Activated T-helper 2 cell treated with anti-CD3 and anti-CD28 coated beads, Interferon-gamma antibody, Interleukin-2, Interleukin-4, amounts not matched to agents 10 μg/mL and 5 μg/mL and 100 μg/mL, durations not matched to agents 14 hours and 24 hours and 36 hours (primary cell): ENCODE measurements at regions not wholly inside any gene's neighbourhood (a gene's known extent, or its start where the extent isn't known, plus 50 kb on each side); places are given as distances from the start of the nearest gene placed in this dataset.
A peak's percentile ranks its signal among the peaks of the same experiment; 100 is the strongest.

Experiments used
- DNase-seq: peaks from one replicate; pipeline ENCODE4 v3.0.0; 2021; ENCODE audit warnings: low spot score
- H3K27ac Mint-ChIP-seq: one replicate; pipeline ENCODE4 v1.8.0; 2021; ENCODE audit warnings: mixed read lengths
- H3K27me3 Mint-ChIP-seq: one replicate; pipeline ENCODE4 v1.8.0; 2021; ENCODE audit warnings: low read depth, mixed read lengths
- H3K36me3 Mint-ChIP-seq: one replicate; pipeline ENCODE4 v1.8.0; 2021; ENCODE audit warnings: low read depth, mixed read lengths
- H3K4me1 Mint-ChIP-seq: one replicate; pipeline ENCODE4 v1.8.0; 2021; ENCODE audit warnings: low read depth, mixed read lengths
- H3K4me3 Mint-ChIP-seq: one replicate; pipeline ENCODE4 v1.8.0; 2021; ENCODE audit warnings: low read depth, mild to moderate bottlenecking, moderate library complexity, mixed read lengths
- H3K9me3 Mint-ChIP-seq: one replicate; pipeline ENCODE4 v1.8.0; 2021; ENCODE audit warnings: mixed read lengths
- intact Hi-C: fragments of 100-400 bp; cut with micrococcal nuclease; formaldehyde crosslinking; loops from one replicate; pipeline ENCODE4 v1.15.1; 2023

- no peaks in the 10 kb centered on the region for H3K4me1 Mint-ChIP-seq
- H3K4me3 Mint-ChIP-seq, result no peak overlapping the region
- no peak overlapping the region for H3K27ac Mint-ChIP-seq
- intact Hi-C loops, result no loop called here
- no peak for DNase-seq
- H3K36me3 Mint-ChIP-seq, result no peaks in the 10 kb centered on the region
- no peaks in the 10 kb centered on the region for H3K9me3 Mint-ChIP-seq
- H3K27me3 Mint-ChIP-seq, result no peaks in the 10 kb centered on the region
Measured at GRCh38 chr13:34128661-34129060, 310.7 kb downstream of the RFC3 start.

GRCh38 chr13:34129436-34129835 lies 311.5 kb downstream of the RFC3 start:
- Mint-ChIP-seq H3K27ac (no peak overlapping the region), H3K27me3 (no peaks in the 10 kb centered on the region), H3K4me1 (no peaks in the 10 kb centered on the region), H3K36me3 (no peaks in the 10 kb centered on the region), H3K9me3 (no peaks in the 10 kb centered on the region), H3K4me3 (no peak overlapping the region)
- intact Hi-C loops, result no loop called here
- no peak for DNase-seq

- intact Hi-C loops, result no loop called here
- Mint-ChIP-seq H3K4me3 (no peak overlapping the region), H3K27ac (no peak overlapping the region), H3K36me3 (no peaks in the 10 kb centered on the region), H3K9me3 (no peaks in the 10 kb centered on the region), H3K27me3 (peaks cover 3% of the 10 kb centered on the region), H3K4me1 (no peaks in the 10 kb centered on the region)
- DNase-seq, result no peak
Measured at GRCh38 chr13:34137200-34137599, 319.3 kb downstream of the RFC3 start.

GRCh38 chr13:34139660-34140227 lies 321.8 kb downstream of the RFC3 start:
- intact Hi-C loops, result no loop called here
- Mint-ChIP-seq H3K27me3 (peaks cover 3% of the 10 kb centered on the region), H3K36me3 (no peaks in the 10 kb centered on the region), H3K27ac (no peak overlapping the region), H3K4me3 (no peak overlapping the region), H3K4me1 (no peaks in the 10 kb centered on the region), H3K9me3 (no peaks in the 10 kb centered on the region)
- DNase-seq, result no peak

GRCh38 chr13:34143637-34144036 lies 325.7 kb downstream of the RFC3 start:
- intact Hi-C loops, result no loop called here
- Mint-ChIP-seq H3K36me3 (no peaks in the 10 kb centered on the region), H3K4me3 (no peak overlapping the region), H3K27me3 (peaks cover 8% of the 10 kb centered on the region), H3K27ac (no peak overlapping the region), H3K4me1 (no peaks in the 10 kb centered on the region), H3K9me3 (no peaks in the 10 kb centered on the region)
- DNase-seq, result no peak

GRCh38 chr13:34144142-34144541 lies 326.2 kb downstream of the RFC3 start:
- H3K27ac Mint-ChIP-seq, result no peak overlapping the region
- no peaks in the 10 kb centered on the region for H3K9me3 Mint-ChIP-seq
- H3K27me3 Mint-ChIP-seq, result peaks cover 10% of the 10 kb centered on the region
- H3K36me3 Mint-ChIP-seq, result no peaks in the 10 kb centered on the region
- intact Hi-C loops, result no loop called here
- no peak overlapping the region for H3K4me3 Mint-ChIP-seq
- H3K4me1 Mint-ChIP-seq, result no peaks in the 10 kb centered on the region
- DNase-seq, result no peak

GRCh38 chr13:34145061-34145460 lies 327.1 kb downstream of the RFC3 start:
- intact Hi-C loops, result no loop called here
- Mint-ChIP-seq H3K36me3 (no peaks in the 10 kb centered on the region), H3K27me3 (peaks cover 10% of the 10 kb centered on the region), H3K9me3 (no peaks in the 10 kb centered on the region), H3K4me1 (no peaks in the 10 kb centered on the region), H3K4me3 (no peak overlapping the region), H3K27ac (no peak overlapping the region)
- no peak for DNase-seq

GRCh38 chr13:34148359-34148758 lies 330.4 kb downstream of the RFC3 start:
- intact Hi-C loops, result no loop called here
- H3K27me3 Mint-ChIP-seq, result peaks cover 7% of the 10 kb centered on the region
- no peak overlapping the region for H3K27ac Mint-ChIP-seq
- no peak for DNase-seq
- H3K36me3 Mint-ChIP-seq, result no peaks in the 10 kb centered on the region
- no peaks in the 10 kb centered on the region for H3K9me3 Mint-ChIP-seq
- no peak overlapping the region for H3K4me3 Mint-ChIP-seq
- peaks cover 12% of the 10 kb centered on the region for H3K4me1 Mint-ChIP-seq

- H3K4me1 Mint-ChIP-seq, result peaks cover 28% of the 10 kb centered on the region
- H3K27me3 Mint-ChIP-seq, result peaks cover 6% of the 10 kb centered on the region
- intact Hi-C loops, result loop anchor here (10.0 kb wide), 1 partner anchor 1013 kb away; no protein-coding TSS in a partner anchor
- DNase-seq, result no peak
- peak overlapping the region; percentile 38 for H3K27ac Mint-ChIP-seq
- H3K36me3 Mint-ChIP-seq, result no peaks in the 10 kb centered on the region
- no peak overlapping the region for H3K4me3 Mint-ChIP-seq
- no peaks in the 10 kb centered on the region for H3K9me3 Mint-ChIP-seq
Measured at GRCh38 chr13:34151885-34152284, 333.9 kb downstream of the RFC3 start.

GRCh38 chr13:34152409-34152808 lies 334.5 kb downstream of the RFC3 start:
- intact Hi-C loops, result loop anchor here (10.0 kb wide), 1 partner anchor 1012 kb away; no protein-coding TSS in a partner anchor
- no peaks in the 10 kb centered on the region for H3K36me3 Mint-ChIP-seq
- H3K9me3 Mint-ChIP-seq, result no peaks in the 10 kb centered on the region
- H3K27ac Mint-ChIP-seq, result peak overlapping the region; percentile 22
- peaks cover 2% of the 10 kb centered on the region for H3K27me3 Mint-ChIP-seq
- H3K4me3 Mint-ChIP-seq, result no peak overlapping the region
- peaks cover 33% of the 10 kb centered on the region for H3K4me1 Mint-ChIP-seq
- DNase-seq, result no peak

- intact Hi-C loops, result loop anchor here (10.0 kb wide), 1 partner anchor 1012 kb away; no protein-coding TSS in a partner anchor
Measured at GRCh38 chr13:34152996-34153395, 335.0 kb downstream of the RFC3 start.

GRCh38 chr13:34153428-34154180 lies 335.7 kb downstream of the RFC3 start:
- no peaks in the 10 kb centered on the region for H3K36me3 Mint-ChIP-seq
- intact Hi-C loops, result loop anchor here (10.0 kb wide), 1 partner anchor 1011 kb away; no protein-coding TSS in a partner anchor
- H3K4me3 Mint-ChIP-seq, result no peak overlapping the region
- H3K9me3 Mint-ChIP-seq, result peaks cover 2% of the 10 kb centered on the region
- H3K27me3 Mint-ChIP-seq, result peaks cover 4% of the 10 kb centered on the region
- peaks cover 39% of the 10 kb centered on the region for H3K4me1 Mint-ChIP-seq
- H3K27ac Mint-ChIP-seq, result no peak overlapping the region
- no peak for DNase-seq

More at GRCh38 chr13:34152996-34153395, 335.0 kb downstream of the RFC3 start:
- peak overlapping the region; percentile 22 for H3K27ac Mint-ChIP-seq
- no peaks in the 10 kb centered on the region for H3K36me3 Mint-ChIP-seq
- DNase-seq, result no peak
- peaks cover 38% of the 10 kb centered on the region for H3K4me1 Mint-ChIP-seq
- no peak overlapping the region for H3K4me3 Mint-ChIP-seq
- no peaks in the 10 kb centered on the region for H3K9me3 Mint-ChIP-seq
- H3K27me3 Mint-ChIP-seq, result peaks cover 2% of the 10 kb centered on the region

- H3K4me1 Mint-ChIP-seq, result peaks cover 41% of the 10 kb centered on the region
- H3K9me3 Mint-ChIP-seq, result peaks cover 5% of the 10 kb centered on the region
- no peaks in the 10 kb centered on the region for H3K36me3 Mint-ChIP-seq
- no peak for DNase-seq
- peak overlapping the region; percentile 18 for H3K4me3 Mint-ChIP-seq
- peak overlapping the region; percentile 90 for H3K27ac Mint-ChIP-seq
- H3K27me3 Mint-ChIP-seq, result peaks cover 16% of the 10 kb centered on the region
- intact Hi-C loops, result loop anchor here (2.0 to 10.0 kb wide), 9 partner anchors 71 to 1239 kb away; partner anchors contain the start of gene NBEA
Measured at GRCh38 chr13:34155931-34156607, 338.1 kb downstream of the RFC3 start.
